SK-N-SH treated with all-trans-retinoic acid at 6 μM for 48 hours (cell line): ENCODE measurements at regions not wholly inside any gene's neighbourhood (a gene's known extent, or its start where the extent isn't known, plus 50 kb on each side); places are given as distances from the start of the nearest gene placed in this dataset.
A peak's percentile ranks its signal among the peaks of the same experiment; 100 is the strongest.

Experiments used
- ATAC-seq: fragments of 200-7000 bp; cut with Tn5 transposase; 3 replicates; pipeline ENCODE4 v1.9.1; 2020; ENCODE audit warnings: mild to moderate bottlenecking, moderate library complexity
- ARNTL ChIP-seq: fragments of 450-650 bp; formaldehyde crosslinking; IDR thresholded peaks from 2 replicates; pipeline ENCODE4 v1.5.0; 2020; ENCODE audit warnings: low read depth, mild to moderate bottlenecking, moderate library complexity, borderline replicate concordance
- BACH2 ChIP-seq: fragments of 250-450 bp; sonication (Bioruptor Pico); IDR thresholded peaks from 2 replicates; pipeline ENCODE4 v1.9.0; 2021; ENCODE audit warnings: mild to moderate bottlenecking, borderline replicate concordance
- CSDC2 ChIP-seq: fragments of 250-450 bp; sonication (Bioruptor Pico); IDR thresholded peaks from 2 replicates; pipeline ENCODE4 v1.5.0; 2020; ENCODE audit warnings: mild to moderate bottlenecking, moderate library complexity
- ESRRG ChIP-seq: fragments of 250-450 bp; sonication (Bioruptor Pico); IDR thresholded peaks from 2 replicates; pipeline ENCODE4 v1.6.1; 2021; ENCODE audit warnings: mild to moderate bottlenecking
- GLIS3 ChIP-seq: fragments of 250-450 bp; sonication (Bioruptor Pico); IDR thresholded peaks from 2 replicates; pipeline ENCODE4 v1.5.0; 2020; ENCODE audit warnings: mild to moderate bottlenecking, moderate library complexity
- ISL1 ChIP-seq: fragments of 250-450 bp; sonication (Bioruptor Pico); IDR thresholded peaks from 2 replicates; pipeline ENCODE4 v2.1.2; 2022; ENCODE audit warnings: mild to moderate bottlenecking, moderate library complexity
- OSR1 ChIP-seq: fragments of 250-450 bp; sonication (Bioruptor Pico); IDR thresholded peaks from 2 replicates; pipeline ENCODE4 v1.8.0; 2022; ENCODE audit warnings: moderate library complexity, mild to moderate bottlenecking, inconsistent platforms
- PATZ1 ChIP-seq: fragments of 250-450 bp; sonication (Bioruptor Pico); IDR thresholded peaks from 2 replicates; pipeline ENCODE4 v1.8.0; 2020; ENCODE audit warnings: mild to moderate bottlenecking, moderate library complexity, borderline replicate concordance
- POU6F1 ChIP-seq: fragments of 250-450 bp; sonication (Bioruptor Pico); IDR thresholded peaks from 2 replicates; pipeline ENCODE4 v1.8.0; 2021; ENCODE audit warnings: low read depth, mild to moderate bottlenecking, moderate library complexity, borderline replicate concordance
- PPARA ChIP-seq: fragments of 250-450 bp; sonication (Bioruptor Pico); IDR thresholded peaks from 2 replicates; pipeline ENCODE4 v1.5.0; 2020; ENCODE audit warnings: mild to moderate bottlenecking, borderline replicate concordance
- RARB ChIP-seq: fragments of 250-450 bp; sonication (Bioruptor Pico); IDR thresholded peaks from 2 replicates; pipeline ENCODE4 v1.8.0; 2021; ENCODE audit warnings: mild to moderate bottlenecking, moderate library complexity
- SNAI2 ChIP-seq: fragments of 250-450 bp; sonication (Bioruptor Pico); IDR thresholded peaks from 2 replicates; pipeline ENCODE4 v1.5.0; 2020; ENCODE audit warnings: mild to moderate bottlenecking, moderate library complexity
- TOX ChIP-seq: fragments of 250-450 bp; sonication (Bioruptor Pico); IDR thresholded peaks from 2 replicates; pipeline ENCODE4 v1.8.0; 2021; ENCODE audit warnings: mild to moderate bottlenecking, moderate library complexity, borderline replicate concordance
- ZC3H10 ChIP-seq: fragments of 250-450 bp; sonication (Bioruptor Pico); IDR thresholded peaks from 2 replicates; pipeline ENCODE4 v1.5.1; 2021; ENCODE audit warnings: mild to moderate bottlenecking, moderate library complexity
- ZFP3 ChIP-seq: fragments of 250-450 bp; sonication (Bioruptor Pico); IDR thresholded peaks from 2 replicates; pipeline ENCODE4 v1.5.0; 2020; ENCODE audit warnings: mild to moderate bottlenecking, moderate library complexity
- ZFP30 ChIP-seq: fragments of 450-650 bp; formaldehyde crosslinking; IDR thresholded peaks from 2 replicates; pipeline ENCODE4 v1.5.0; 2022; ENCODE audit warnings: mild to moderate bottlenecking, moderate library complexity
- ZNF565 ChIP-seq: fragments of 450-650 bp; formaldehyde crosslinking; conservative IDR thresholded peaks from 2 replicates; pipeline ENCODE4 v1.5.0; 2020; ENCODE audit warnings: low read depth, mild to moderate bottlenecking, moderate library complexity
- ZNF8 ChIP-seq: fragments of 450-650 bp; formaldehyde crosslinking; IDR thresholded peaks from 2 replicates; pipeline ENCODE4 v1.5.0; 2020; ENCODE audit warnings: mild to moderate bottlenecking, moderate library complexity
- TF ChIP-seq, protein P1 (sequence below): fragments of 250-450 bp; sonication (Bioruptor Pico); IDR thresholded peaks from 2 replicates; pipeline ENCODE4 v1.5.1; 2021; ENCODE audit warnings: mild to moderate bottlenecking, moderate library complexity
- TF ChIP-seq, protein P2 (sequence below): fragments of 250-450 bp; sonication (Bioruptor Pico); IDR thresholded peaks from 2 replicates; pipeline ENCODE4 v1.5.1; 2020; ENCODE audit warnings: low read depth, mild to moderate bottlenecking, moderate library complexity
- TF ChIP-seq, protein P3 (sequence below): fragments of 250-450 bp; sonication (Bioruptor Pico); IDR thresholded peaks from 2 replicates; pipeline ENCODE4 v1.5.0; 2020; ENCODE audit warnings: mild to moderate bottlenecking, moderate library complexity

GRCh38 chrX:39144956-39145355 is 343.7 kb downstream of the MID1IP1 start:
- no peak for TF ChIP-seq OSR1 (CRISPR knock-in tag)
- TF ChIP-seq PPARA (CRISPR knock-in tag) = no peak
- no peak for TF ChIP-seq ESRRG
- no peak for TF ChIP-seq POU6F1
- TF ChIP-seq SNAI2 (CRISPR knock-in tag) = no peak
- TF ChIP-seq, protein P1, sequence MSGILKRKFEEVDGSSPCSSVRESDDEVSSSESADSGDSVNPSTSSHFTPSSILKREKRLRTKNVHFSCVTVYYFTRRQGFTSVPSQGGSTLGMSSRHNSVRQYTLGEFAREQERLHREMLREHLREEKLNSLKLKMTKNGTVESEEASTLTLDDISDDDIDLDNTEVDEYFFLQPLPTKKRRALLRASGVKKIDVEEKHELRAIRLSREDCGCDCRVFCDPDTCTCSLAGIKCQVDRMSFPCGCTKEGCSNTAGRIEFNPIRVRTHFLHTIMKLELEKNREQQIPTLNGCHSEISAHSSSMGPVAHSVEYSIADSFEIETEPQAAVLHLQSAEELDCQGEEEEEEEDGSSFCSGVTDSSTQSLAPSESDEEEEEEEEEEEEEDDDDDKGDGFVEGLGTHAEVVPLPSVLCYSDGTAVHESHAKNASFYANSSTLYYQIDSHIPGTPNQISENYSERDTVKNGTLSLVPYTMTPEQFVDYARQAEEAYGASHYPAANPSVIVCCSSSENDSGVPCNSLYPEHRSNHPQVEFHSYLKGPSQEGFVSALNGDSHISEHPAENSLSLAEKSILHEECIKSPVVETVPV = no peak
- TF ChIP-seq PATZ1 (CRISPR knock-in tag) = no peak
- TF ChIP-seq ZFP3 (CRISPR knock-in tag) = no peak
- TF ChIP-seq ZC3H10 (CRISPR knock-in tag) = no peak
- no peak for TF ChIP-seq ZFP30
- no peak for TF ChIP-seq BACH2 (CRISPR knock-in tag)
- no peak for TF ChIP-seq ISL1 (CRISPR knock-in tag)
- TF ChIP-seq, protein P2, sequence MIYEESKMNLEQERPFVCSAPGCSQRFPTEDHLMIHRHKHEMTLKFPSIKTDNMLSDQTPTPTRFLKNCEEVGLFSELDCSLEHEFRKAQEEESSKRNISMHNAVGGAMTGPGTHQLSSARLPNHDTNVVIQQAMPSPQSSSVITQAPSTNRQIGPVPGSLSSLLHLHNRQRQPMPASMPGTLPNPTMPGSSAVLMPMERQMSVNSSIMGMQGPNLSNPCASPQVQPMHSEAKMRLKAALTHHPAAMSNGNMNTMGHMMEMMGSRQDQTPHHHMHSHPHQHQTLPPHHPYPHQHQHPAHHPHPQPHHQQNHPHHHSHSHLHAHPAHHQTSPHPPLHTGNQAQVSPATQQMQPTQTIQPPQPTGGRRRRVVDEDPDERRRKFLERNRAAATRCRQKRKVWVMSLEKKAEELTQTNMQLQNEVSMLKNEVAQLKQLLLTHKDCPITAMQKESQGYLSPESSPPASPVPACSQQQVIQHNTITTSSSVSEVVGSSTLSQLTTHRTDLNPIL (CRISPR knock-in tag) = no peak
- TF ChIP-seq GLIS3 (CRISPR knock-in tag) = no peak
- no peak for ATAC-seq

DNA sequence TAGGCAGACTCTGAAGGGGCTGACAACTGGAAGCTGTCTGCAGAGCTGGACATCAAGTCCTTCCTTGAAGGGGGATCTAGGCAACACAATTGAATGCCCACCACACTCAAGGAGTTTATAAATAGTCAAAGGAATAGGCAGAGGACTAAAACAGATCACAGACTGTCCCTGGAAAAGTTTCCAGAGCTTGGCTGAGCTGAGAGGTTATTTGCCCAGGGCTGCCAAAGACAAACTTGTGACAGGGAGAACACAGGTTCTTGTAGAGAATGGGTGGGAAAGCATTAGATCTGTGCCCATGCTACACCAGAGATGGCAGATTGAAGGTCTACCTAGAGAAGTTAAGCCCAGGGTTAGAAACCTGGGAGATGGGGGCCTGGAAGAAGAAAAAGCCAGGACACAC is 344.6 kb downstream of the MID1IP1 start:
- ATAC-seq = no peak
- TF ChIP-seq GLIS3 (CRISPR knock-in tag) (no peak), OSR1 (CRISPR knock-in tag) (no peak), ARNTL (CRISPR knock-in tag) (no peak), CSDC2 (CRISPR knock-in tag) (no peak), PPARA (CRISPR knock-in tag) (no peak), ZFP3 (CRISPR knock-in tag) (no peak), ZNF8 (CRISPR knock-in tag) (no peak), RARB (CRISPR knock-in tag) (no peak), ZNF565 (CRISPR knock-in tag) (no peak), ZFP30 (no peak)
- TF ChIP-seq, protein P3, sequence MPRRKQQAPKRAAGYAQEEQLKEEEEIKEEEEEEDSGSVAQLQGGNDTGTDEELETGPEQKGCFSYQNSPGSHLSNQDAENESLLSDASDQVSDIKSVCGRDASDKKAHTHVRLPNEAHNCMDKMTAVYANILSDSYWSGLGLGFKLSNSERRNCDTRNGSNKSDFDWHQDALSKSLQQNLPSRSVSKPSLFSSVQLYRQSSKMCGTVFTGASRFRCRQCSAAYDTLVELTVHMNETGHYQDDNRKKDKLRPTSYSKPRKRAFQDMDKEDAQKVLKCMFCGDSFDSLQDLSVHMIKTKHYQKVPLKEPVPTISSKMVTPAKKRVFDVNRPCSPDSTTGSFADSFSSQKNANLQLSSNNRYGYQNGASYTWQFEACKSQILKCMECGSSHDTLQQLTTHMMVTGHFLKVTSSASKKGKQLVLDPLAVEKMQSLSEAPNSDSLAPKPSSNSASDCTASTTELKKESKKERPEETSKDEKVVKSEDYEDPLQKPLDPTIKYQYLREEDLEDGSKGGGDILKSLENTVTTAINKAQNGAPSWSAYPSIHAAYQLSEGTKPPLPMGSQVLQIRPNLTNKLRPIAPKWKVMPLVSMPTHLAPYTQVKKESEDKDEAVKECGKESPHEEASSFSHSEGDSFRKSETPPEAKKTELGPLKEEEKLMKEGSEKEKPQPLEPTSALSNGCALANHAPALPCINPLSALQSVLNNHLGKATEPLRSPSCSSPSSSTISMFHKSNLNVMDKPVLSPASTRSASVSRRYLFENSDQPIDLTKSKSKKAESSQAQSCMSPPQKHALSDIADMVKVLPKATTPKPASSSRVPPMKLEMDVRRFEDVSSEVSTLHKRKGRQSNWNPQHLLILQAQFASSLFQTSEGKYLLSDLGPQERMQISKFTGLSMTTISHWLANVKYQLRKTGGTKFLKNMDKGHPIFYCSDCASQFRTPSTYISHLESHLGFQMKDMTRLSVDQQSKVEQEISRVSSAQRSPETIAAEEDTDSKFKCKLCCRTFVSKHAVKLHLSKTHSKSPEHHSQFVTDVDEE (CRISPR knock-in tag) = no peak

- TF ChIP-seq OSR1 (CRISPR knock-in tag) (no peak), TOX (CRISPR knock-in tag) (no peak), PATZ1 (CRISPR knock-in tag) (no peak), SNAI2 (CRISPR knock-in tag) (no peak)
- TF ChIP-seq, all 23 proteins: peak for 0
- peak; percentile 75 for ATAC-seq
These were observed 348.5 kb downstream of the MID1IP1 start for GRCh38 chrX:39149761-39150160.
